CD4-positive, alpha-beta T cell treated with Interleukin-17A for 4 hours (primary cell): ENCODE measurements at regions not wholly inside any gene's neighbourhood (a gene's known extent, or its start where the extent isn't known, plus 50 kb on each side); places are given as distances from the start of the nearest gene placed in this dataset.
"Not testable (repeated sequence)": the region's sequence is repeated elsewhere in the genome, so short reads cannot be mapped to it uniquely, and the experiment has no call there.

Experiments used
- DNase-seq: peaks from one replicate; pipeline ENCODE4 v3.0.0-alpha.2; 2020; ENCODE audit warnings: mixed read lengths

DNA sequence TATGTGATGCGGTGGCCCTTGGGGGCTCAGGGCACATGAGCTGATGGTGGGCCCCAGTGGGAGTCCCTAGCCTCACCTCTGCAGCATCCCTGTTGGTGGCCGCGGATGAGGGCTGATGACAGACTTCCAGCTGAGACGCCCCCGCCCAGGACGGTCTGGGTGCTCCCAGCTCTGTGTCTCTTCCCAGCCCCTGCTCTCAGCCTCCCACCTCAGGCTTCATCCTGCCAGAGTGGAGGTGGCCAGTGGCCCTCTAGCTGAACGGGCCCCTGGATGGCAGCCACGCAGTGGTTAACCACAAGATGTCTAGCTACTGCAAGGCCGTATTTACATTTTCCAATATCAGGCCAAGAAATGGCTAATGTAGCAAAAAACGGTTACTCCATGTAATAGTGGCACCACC is 205.3 kb upstream of the LINGO1 start:
- DNase-seq = no peak

DNA sequence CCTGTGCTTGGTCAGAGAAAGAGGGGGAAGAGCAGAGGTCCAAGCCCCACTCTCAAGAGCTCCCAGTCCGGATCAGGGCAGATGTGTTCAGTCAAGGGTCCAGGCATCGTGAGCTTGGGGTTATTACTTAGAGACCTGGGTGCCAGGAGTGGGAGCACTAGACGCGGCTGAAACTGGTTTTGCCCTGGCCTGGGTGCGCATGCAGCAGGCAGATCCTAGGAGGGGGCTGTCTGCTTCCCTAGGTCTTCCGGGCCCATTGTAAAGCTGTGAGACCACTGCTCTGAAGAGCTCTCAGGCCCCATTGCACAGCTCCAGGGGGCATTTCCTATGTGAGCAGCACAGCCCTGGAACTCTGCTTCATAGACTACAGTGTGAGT is 204.9 kb upstream of the LINGO1 start:
- DNase-seq = no peak

DNA sequence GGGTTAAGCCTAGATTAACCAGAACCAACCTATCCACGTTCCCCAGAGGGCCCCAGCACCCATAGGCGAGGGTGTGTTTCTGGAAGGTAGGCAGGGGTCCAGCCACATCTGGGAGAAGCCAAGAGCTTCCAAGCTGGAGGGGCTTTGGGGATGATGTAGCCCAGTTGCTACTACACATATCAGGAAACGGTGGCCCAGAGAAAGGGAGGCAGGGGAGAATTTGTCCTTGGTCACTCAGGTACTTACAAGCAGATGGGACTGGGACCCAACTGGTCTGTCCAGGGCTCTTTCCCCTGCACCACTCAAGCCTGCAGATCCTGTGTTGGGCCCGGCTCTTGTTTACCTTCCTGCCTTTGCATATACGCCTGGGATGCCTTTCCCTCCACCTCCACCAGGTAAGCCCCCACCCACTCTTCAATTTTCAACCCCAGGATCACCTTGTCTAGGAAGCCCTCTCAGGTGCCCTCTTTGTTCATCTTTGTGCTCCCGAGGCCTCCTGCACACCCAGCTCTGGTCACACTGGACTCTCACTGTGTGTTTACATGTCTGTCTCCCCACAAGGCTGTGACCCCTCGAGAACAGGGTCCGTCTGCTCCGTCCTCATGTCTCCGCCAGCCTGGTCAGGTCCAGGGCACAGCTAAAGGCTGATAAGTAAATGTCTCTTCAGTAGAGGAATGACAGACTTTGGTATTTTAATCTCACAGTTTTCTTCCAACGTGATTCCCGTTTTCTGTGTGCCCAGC is 204.4 kb upstream of the LINGO1 start:
- DNase-seq = no peak

DNA sequence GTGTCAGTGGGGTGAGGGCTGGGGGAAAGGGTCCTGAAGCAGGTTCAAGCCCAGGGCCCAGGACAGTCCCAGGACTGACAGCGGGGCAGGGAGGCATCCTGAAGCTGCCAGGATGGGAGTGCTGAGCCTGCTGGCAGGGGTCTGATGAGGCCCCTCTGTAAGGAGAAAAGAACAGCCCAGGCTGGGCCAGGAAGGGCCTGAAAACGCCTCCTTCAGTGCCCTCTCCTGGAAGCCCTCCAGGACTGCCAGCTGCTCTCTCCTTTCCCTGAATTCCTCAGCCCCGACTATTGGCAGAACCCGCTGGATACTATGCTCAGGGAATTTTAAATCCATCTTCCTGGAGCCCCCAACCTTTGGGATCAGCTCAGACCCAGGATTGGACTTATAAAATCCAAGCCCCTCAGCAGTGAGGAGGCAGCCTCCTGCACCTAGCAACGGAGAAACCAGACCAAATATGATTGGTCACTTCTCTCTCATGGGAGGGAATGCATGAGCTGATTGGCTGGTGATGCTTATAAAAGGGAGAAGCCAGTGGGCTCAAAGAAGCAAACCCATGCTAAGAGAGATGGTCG is 203.5 kb upstream of the LINGO1 start:
- no peak for DNase-seq

DNA sequence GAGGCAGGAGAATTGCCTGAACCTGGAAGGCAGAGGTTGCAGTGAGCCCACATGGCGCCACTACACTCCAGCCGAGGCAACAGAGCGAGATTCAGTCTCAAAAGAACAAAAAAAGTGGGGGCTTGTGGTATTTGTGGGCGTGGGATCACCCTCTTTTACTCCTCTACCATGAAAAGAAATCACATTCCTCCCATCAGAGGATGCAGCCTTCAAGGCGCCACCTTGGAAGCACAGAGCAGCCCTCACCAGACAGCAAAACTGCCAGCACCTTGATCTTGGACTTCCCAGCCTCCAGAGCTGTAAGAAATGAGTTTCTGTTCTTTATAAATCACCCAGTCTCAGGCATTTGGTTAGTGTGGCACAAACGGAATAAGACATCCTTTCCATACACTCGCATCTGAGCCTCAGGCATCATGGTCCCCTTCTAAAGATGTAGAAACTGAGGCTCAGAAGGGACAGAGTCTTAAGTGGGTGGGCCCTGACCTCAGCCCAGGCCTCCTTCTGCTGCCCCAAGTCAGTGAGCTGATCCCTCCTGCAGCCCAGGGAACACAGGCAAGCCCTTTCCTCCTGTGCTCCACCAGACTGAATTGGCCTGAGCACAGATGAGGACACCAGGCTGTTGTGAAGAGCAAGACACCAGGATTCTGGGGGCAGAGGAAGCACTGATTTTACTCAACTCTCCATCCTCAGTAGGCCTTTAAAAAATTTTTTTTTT is 201.7 kb upstream of the LINGO1 start:
- no peak for DNase-seq

DNA sequence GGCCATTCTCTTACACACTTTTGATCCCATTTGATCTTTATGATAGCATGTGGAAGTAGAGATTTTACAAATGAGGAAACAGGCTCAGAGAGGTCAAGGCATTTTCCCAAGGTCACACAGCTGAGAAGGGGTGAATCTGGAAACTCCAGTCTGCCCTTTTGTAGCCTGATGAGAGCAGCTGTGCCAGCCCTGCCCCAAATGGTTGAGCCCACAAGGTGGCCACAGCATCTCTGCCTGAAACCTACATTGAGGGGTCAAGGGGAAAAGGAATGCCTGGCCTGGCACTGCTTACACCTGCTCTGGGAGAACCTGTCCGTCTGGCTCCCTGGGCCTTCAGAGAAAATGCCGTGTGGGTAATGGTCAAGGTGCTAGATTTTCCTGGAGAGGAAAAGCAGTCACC is 200.2 kb upstream of the LINGO1 start:
- DNase-seq = no peak

DNA sequence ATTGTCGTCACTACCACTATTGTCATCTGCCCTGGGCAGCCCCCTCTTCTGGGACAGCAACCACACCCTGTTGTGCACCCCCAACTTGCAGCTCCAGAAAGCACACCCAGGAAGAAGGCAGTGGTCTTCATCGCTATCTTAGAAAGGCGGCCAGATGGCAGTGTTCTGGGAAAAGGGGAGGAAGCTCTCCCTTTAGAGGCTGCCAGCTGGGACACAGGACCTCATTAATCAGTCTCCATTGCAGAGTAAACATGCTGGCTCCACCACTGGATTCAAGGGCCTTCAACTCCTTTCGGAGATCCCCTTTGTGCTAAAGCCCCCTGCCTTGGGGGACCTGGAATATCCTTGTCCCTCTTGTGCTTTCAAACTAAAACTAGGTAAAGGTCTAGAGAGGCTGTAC is 199.3 kb upstream of the LINGO1 start:
- DNase-seq = no peak

DNA sequence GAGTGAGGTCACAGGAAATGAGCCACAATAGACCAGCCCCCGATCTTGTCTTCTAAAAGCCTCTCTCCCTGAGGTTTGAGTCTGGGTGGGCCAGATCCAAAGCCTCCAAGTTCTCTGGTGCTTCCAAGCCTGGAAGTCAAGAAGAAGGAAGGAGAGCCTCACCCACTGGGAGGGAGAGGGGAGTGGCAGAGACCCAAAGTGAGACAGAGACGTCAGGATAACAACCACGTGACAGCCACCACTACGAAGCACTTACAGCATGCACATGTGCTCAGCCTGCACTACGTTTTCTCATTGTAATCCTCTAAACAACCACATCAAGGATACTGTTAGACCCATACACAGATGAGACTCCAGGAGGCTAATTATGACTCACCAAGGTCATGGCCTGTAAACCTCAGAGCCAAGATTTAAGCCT is 197.3 kb upstream of the LINGO1 start:
- no peak for DNase-seq

DNA sequence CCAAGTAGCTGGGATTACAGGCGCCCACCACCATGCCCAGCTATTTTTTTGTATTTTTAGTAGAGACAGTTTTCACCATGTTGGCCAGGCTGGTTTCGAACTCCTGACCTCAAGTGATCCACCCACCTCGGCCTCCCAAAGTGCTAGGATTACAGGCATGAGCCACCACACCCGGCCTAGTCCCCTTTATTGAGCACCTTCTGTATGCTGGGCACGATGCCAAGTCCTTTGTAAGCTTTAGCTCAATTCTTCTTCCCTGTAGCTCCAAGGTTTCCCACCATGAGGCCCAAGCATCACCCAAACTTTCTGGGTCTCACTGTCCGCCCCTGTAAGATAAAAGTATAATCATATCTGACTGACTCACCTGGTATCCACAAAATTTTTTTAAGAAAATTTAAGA is 196.6 kb upstream of the LINGO1 start:
- DNase-seq = not testable (repeated sequence)

DNA sequence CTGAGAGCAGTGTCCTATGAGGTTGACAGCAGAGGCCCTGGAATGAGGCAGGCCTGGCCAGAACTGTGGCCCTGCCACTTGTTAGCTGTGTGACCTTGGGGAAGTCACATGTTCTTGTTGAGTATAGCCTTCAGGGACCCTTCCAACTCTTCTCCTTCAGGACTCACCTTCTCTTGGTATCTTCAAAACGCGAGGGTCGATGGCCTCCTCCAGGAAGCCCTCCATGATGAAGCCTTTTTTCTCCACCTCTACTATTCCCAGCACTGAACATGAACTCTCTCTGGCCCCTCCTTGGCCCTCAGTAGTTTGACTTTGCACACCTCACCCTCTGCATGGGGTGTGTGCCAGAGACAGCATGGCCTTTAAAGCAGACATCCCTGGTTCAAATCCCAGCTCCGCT is 195.1 kb upstream of the LINGO1 start:
- DNase-seq = no peak

DNA sequence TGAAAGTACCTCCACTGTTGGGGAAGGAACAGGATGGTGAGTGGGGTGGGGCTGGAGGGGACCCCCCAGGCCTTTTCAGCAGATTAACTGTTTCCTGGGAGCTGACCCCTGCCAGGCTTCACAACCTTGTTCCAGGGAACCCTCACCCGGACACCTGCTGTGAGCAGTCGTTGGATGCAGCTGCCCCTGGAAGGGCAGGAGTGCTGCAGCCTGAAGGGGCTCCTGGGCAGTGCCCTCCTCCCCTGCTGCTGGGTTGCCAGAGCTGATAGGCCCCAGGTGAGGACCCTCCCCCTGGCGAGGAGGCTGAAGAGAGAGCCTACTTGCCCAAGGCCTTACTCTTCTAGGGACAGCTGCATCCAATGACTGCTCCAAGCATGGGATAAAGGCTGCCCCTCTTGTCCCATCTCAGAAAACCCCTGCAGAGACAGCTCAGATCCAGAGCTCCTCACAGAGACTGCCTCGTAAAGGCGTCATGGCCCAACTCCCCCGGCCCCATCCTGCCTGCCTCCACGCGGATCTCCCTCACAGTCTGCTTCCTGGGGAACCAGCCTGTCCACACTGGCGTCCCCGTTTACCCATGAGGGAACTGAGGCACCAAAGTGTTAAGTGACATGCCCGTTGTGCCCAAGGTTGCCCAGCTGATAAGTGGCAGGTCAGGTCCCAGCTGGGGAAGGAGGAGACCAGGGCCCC is 193.4 kb upstream of the LINGO1 start:
- no peak for DNase-seq

DNA sequence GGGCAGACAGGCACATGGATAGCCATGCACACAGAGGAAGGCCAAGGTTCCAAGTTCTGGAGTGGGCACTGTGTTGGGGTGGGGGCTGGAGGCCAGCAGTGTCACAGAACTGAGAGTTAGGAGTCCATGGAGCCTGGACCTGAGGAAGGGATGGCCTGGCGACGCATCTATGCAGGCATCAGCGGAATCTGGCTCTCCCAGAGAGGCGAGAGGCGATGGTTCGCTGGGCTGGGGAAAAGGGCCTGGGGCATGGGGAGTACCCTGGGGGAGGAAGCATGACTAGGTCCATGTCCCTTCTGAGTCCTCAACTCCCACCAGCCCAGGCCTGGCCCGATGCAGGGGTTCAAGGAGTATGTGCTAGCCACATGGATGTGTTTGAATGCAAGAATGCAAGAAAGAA is 192.8 kb upstream of the LINGO1 start:
- no peak for DNase-seq

DNA sequence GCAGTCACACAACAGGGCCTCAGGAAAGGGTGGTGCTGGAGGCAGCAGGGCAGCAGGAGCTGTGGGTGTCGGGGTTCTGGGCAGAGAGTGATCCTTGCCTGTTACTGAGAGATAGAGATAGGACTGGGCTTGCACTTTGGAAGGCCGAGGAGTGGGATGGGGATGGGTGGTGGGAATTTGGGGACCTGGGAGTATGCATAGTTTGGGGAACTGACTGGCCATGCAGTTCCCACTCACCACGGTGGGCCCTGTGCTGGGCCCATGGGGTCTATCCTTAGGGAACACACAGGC is 192.5 kb upstream of the LINGO1 start:
- no peak for DNase-seq

DNA sequence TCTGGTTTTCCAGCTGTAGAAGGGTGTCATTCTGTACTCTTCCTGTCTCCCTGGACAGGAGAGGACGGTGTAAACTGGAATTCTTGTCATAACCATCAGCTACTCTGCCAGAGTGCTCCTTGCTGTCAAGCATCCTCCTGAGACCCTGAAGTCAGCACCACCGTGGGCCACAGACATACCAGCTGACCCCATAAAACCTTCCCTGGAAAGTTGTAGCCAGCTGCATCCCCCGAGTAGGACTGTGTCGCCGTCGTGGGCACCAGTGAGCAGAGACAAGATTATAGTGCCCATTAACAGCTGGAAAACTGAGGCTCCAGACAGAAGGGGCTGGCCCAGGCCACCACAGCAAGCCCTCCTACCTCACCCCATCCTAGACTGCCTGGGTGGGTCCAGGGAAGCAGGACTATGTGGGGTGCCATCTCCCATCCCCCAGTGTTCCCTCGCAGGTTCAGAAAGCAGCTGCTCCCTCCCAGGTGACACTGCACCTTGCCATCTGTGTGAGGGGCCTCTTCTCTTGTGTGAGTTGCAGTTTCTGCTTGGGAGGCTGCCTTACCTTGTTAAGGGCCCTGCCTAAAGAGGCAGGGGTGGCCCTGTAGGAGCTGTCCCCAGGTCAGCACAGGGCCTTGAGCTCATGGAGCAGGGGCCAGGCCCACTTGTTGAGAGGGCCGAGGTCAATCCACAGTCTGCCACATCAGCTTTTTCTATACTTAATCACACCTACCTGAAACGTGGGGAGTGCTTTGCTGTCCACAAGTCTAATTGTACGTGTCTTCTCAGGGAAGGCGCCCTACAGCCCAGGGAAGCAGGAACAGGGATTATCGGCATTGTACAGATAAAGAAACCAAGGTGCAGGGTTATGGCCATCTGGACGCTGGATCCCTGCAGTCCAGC is 191.9 kb upstream of the LINGO1 start:
- DNase-seq = no peak

DNA sequence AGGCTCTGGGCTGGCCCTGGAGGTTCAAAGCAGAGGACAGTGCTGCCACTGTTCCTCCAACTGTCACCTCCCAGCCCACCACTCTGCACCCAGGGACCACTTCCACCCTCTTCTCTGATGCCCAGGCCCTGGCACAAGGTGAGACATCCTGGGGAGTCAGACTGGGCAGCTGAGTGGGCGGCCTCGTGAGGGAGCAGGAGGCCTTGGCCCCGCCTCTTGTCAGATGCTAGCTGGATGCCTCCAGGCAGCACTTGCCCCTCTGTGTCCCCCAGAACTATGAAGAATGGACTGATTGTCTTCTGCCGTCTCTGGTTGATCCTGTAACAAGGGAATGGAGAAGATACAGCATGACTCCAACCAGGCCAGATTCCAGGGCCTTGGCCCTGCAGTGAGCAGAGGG is 191.0 kb upstream of the LINGO1 start:
- no peak for DNase-seq

DNA sequence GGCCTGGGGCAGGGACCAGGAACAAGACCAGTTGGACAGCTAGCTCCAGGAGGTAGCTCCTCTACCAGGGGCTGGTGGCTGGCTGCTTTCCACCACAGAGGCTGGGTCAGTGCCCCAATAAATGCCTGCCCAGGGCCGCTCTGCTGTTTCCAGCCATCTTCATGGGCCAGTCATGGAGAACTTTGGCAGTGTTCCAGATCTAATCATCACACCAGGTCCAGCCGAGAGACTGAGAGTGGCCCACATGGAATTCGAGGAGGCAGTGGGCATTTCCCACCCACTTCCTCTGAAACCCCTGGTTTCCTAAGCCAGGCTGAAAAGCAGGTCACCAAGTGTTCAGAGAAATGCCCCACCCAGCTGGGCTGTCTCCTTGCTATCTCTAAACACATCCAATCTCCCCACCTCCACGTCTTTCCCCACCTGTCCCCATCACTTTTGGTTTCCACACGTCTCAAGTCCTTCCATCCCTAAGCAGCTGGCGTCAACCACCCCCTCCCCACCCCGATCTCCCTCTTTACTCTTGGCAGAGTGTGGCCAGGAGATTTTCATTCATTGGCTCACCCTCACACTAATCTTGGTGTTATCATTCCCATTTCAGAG is 190.0 kb upstream of the LINGO1 start:
- no peak for DNase-seq

DNA sequence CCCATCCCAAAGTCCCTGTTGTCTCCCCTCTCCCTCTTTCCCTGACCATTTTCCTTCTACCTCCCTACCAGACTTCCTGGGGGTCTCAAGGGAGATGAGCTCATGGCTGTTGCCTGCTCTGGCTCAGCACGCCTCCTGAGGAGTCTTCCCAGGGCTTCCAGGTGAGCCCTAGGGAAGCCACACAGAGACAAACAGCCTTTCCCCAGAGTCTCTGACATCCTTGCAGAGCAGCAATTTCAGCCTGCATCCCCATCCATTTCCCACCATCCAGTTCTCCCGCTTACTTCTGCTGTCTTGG is 189.2 kb upstream of the LINGO1 start:
- no peak for DNase-seq

DNA sequence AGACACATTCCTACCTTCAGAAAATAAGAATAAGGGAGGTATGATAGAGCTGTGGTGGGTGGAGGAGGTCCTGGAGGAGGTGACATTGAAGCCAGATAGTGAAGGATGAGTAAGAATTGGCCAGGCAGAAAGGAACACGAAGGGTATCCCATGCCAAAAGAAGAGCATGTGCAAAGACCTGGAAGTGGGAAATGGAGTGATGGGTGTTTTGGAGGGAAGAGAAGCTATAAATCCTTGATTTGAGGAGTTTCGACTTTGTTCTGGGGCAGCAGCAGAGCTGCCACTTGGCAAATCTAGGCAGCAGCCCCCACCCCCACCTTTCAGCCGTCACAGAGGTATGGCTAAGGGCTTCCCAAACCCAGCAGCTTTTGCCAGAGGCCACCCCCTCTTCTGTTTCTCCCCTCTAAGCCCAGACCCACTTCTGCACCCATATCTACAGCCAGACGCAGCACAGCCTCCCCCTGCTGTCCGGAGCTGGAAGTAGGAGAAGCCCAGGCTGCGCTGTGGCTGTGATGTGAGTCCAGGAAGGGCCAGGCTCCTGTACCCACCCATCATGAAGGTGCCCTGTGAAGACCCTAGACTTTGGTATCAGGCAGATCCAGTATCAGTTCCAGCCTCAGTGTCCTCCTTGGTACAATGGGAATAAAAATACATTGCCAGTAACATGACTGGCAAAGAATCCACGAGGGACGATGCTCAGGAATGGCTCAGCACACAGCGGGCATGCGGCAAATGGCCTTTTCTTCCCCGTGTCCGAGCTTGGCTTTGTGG is 188.7 kb upstream of the LINGO1 start:
- peak; percentile 6 for DNase-seq

DNA sequence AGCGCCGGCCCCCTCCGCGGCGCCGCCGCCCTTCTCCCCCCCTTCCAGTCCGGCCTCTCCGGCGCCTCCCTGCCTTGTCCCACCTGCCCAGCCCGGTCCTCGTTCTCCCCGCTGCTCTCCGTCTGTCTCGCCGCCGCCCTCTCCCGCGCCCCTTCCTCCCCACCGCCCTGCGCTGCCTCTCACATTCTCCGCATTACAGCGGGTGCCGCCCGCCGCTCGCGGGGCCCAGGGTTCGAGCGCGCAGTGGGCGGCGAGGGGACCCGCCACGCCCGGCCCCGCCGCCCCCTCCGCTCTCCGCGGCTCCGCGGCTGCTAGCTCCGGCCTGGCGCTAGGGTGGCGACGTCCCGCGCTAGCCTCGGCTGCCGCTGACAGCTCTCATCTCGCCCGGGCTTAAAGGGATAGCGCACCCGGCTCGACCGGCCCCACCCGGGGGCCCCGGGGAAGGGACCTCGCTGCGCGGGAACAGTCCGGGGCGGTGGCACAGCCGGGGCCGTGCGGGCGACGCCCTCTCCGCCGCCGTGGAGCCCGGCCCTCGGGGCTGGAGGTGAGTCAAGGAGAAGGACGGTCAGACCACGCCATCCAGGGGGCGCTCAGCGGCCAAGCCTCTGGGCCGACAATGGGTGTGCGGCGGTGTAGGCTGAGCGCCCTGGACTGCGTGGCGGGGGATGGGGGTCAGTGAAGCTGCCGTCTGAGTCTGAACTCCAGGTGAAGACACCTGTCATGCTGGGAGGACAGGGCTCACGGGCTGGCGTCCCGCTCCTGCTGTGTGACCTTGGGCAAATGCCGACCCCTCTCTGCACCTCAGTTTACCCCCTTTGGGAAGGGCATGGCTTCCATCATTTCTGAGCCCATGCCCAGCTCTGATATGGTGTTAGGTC is 187.4 kb upstream of the LINGO1 start:
- no peak for DNase-seq

DNA sequence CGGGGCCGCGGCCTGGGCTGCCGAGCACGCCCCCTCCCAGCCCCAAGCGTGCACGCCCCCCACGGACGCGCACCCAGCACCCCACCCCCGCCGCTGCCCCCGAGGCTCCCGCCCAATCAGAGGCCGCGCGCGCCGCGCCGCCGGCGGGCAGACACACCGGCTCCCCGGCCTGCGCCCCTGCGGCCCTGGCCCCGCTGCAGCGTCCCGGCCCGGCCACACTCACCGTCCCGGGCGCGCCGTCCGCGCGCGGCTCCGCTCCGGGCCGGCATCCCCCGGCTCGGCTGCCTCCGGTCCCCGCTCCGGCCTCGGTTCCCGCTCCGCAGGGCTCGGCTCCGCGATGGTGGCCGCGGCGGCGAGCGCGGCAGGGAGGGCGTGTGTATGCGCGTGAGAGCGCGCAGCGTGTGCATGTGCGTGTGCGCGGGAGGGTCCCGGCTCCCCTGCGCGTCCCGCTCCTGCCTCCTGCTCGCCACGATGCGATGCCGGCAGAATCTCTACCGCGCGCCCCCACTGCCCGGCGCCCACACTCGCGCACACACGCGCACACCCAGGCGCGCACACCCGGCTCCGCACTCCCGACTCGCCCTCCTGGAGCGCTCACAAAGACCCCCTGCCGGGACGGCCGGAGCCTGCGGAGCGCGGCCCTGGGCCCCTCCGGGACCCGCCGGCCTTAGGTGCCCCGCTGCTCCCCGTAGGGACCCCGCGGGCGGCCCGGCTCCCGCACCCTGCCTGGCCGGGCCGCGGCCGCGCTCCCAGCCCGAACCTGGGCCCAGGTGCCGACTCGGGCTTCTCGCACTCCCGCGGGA is 186.5 kb upstream of the LINGO1 start:
- no peak for DNase-seq
